Stimulated activated CD4-positive, alpha-beta T cell treated with anti-CD3 and anti-CD28 coated beads, Interleukin-4, amount 100 ng/mL, for 48 hours (primary cell): ENCODE measurements at regions not wholly inside any gene's neighbourhood (a gene's known extent, or its start where the extent isn't known, plus 50 kb on each side); places are given as distances from the start of the nearest gene placed in this dataset.
"Not testable (repeated sequence)": the region's sequence is repeated elsewhere in the genome, so short reads cannot be mapped to it uniquely, and the experiment has no call there.

Source experiments
- DNase-seq, 2 donors: peaks; one replicate each; pipeline ENCODE4 v3.0.0-alpha.2; 2020; ENCODE audit warnings: low read depth in 2 of 2

DNA sequence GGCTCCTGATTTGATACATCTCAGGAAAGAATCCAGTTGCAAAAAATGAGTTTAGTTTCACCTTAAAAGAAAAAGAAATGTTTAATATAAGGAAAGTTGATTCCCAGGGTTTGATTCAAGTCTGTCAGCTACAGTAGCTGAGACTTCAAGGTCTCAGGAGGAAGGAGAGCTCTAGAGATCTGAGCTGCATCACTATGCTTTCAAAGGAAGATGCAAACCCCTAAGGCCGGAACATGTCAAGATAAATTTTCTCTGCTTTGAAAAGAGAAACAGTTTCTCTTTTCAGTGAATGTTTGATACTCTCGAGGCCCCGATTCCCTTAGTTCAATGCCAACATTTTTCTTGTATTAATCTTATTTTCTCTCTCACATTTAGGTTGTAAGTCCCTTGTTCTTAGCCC is 128.6 kb downstream of the RGPD3 start:
- DNase-seq: no peak

DNA sequence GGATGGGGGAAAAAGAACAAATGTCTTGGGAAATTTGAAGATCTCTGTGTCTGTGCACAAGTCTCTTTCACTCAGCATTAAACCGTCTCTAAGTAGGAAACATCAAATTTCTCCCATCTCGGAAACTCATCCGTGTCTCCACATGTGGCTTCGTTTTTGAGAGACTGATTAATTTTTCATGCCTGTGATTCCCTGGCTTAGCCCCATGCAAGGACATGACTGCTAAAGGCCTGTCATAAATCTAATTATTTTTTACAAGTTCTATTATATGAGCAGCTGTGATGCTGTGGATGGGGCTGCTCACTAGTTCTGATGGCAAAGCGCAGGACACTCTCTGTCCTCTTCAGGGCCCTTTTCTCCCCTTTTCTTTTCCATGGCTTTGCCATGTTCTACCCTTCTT is 129.1 kb downstream of the RGPD3 start:
- no peak for DNase-seq

DNA sequence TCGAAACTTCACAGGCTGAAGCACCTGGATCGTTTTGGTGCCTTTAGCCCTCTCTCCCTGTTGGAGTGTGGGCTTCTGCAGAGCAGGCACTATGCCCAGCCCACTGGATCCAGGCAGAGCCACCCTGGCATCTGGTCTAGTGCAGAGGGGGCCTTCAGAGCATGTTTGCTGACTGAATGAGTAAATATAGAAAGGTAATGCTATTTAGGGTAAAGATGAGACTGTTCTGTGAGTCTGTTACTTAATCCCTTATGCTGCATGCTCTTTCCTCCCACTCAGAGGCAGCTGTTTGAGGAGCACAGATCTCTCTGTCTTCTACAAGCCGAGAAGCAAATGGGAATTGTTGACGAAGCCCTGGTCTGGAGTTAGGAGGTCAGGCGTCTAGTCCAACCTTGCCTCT is 130.2 kb downstream of the RGPD3 start:
- DNase-seq: no peak

DNA sequence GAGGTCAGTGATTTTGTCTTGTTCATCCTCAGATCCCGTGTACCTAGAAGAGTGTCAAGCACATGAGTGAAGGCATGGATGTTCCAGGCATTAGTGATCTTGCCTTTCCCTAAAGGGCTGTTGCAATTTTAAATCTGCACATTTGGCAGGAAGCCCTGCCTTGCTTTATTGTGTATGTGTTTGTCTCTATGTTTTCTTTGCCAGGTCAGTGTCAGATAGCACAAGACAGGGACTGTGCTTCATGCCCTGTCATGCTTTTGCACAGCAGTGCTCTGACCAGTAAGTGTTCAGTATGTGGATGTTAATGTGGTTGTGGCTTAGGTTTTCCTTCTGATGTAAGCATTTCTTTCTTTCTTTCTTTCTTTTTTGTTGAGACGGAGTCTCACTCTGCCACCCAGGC is 131.5 kb downstream of the RGPD3 start:
- DNase-seq: no peak

DNA sequence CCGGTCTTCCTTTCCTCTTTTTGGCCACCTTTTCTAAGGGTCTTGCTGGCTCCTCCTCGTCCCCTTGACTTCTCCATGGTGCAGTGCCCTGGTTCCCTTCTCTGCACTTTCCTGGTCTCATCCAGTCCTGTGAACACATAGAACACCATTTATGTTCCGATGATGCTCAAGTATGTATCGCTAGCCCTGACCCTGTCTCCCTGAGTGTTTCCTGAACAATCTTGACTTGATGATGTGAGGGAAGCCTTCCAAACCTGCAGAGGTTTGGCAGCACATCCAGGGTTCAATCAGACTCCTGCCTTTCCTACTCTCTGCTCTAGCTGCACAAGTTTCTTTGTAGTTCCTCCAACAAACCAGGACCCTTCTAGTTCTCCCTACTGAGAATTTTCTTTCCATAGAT is 132.1 kb downstream of the RGPD3 start:
- no peak for DNase-seq

DNA sequence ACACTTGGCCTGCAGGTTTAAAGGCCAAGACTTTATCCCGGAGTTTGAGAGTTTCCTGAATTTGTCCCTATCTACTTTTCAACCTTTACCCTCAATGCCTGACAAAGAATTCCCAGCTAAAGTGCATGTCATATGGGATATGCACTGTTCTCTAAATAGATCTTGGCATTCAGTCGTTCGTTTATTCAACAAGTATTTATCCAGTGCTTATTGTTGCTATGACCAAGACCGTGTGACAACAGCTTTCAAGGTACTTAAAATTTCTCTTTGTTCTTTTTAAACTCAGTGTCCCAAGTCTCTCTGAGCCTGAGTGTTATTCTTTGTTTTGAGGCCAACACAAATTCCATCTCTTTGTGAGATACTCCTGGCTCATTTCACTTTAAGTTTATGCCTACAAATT is 133.4 kb downstream of the RGPD3 start:
- DNase-seq: no peak

DNA sequence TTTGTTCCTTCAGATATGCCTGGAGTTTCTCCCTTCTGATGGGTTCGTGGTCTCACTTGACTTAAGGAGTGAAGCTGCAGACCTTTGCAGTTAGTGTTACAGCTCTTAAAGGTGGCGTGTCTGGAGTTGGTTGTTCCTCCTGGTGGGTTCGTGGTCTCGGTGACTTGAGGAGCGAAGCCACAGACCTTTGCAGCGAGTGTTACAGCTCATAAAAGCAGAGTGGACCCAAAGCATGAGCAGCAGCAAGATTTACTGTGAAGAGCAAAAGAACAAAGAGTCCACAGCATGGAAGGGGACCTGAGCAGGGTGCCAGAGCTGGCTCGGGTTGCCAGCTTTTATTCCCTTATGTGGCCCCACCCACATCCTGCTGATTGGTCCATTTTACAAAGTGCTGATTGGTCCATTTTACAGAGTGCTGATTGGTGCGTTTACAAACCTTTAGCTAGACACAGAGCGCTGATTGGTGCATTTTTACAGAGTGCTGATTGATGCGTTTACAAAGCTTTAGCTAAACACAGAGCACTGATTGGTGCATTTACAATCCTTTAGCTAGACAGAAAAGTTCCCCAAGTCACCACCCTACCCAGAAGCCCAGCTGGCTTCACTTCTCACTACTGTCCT is 134.8 kb downstream of the RGPD3 start:
- DNase-seq: not testable (repeated sequence)

DNA sequence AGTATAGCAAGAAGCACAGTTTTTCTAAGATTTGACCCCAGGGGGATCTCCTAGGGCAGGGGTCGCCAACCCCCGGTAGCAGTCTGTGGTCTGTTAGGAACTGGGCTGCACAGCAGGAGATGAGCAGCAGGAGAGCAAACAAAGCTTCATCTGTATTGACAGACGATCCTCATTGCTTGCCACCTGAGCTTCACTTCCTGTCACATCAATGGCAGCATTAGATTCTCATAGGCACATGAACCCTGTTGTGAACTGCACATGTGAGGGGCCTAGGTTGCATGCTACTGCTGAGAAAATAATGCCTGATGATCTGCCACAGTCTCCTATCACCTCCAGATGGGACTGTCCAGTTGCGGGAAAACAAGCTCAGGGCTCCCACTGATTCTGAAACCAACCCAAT is 136.2 kb downstream of the RGPD3 start:
- DNase-seq: no peak

DNA sequence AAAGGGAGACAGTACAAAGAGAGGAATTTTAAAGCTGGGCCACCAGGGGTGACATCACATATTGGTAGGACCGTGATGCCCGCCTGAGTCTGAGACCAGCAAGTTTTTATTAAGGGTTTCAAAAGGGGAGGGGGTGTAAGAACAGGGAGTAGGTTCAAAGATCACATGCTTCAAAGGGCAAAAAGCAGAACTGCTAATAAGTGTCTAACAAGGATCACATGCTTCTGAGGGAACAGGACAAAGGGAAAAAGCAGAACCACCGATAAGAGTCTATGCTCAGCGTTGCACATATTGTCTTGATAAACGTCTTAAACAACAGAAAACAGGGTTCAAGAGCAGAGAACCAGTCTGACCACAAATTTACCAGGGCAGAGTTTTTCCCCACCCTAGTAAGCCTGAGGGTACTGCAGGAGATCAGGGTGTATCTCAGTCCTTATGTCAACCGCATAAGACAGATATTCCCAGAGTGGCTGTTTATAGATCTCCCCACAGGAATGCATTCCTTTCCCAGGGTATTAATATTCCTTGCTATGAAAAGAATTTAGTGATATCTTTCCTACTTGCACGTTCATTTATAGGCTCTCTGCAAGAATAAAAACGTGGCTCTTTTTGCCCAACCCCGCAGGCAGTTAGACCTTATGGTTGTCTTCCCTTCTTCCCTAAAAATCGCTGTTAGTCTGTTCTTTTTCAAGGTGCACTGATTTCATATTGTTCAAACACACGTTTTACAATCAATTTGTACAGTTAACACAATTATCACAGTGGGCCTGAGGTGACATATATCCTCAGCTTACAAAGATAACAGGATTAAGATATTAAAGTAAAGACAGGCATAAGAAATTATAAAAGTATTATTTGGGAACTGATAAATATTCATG is 136.5 kb upstream of the UXS1 start:
- DNase-seq: not testable (repeated sequence)

DNA sequence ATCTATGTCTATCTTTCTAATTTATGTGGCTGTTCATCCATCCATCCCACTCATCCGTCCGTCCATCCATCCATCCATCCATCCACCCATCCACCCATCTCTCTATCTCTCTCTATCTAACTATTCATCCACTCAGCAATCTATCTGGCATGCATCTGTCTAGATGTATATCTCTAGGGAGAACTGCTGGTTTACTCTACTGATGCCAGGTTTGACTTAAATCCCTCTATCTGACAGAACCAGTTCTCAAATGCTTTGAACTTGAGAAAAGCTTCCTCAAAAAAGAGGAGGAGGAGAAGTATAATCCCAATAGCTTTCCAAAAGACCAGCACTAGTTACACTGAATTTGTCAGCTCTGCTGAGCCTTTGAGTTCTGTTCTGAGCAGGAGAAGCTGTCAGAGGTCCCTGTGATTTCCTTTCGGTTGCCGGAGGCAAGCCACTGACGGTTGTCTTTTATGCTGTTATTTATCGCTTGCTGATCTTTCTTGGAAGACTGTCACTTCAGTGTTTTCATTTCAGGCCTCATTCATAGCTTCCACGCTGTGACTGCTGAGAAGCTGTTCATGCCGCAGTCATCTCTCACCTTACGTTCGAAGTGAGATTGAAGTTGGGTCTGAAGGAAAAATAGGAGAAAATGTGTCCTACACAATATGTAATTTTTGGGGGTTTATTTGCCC is 129.4 kb upstream of the UXS1 start:
- DNase-seq: no peak

DNA sequence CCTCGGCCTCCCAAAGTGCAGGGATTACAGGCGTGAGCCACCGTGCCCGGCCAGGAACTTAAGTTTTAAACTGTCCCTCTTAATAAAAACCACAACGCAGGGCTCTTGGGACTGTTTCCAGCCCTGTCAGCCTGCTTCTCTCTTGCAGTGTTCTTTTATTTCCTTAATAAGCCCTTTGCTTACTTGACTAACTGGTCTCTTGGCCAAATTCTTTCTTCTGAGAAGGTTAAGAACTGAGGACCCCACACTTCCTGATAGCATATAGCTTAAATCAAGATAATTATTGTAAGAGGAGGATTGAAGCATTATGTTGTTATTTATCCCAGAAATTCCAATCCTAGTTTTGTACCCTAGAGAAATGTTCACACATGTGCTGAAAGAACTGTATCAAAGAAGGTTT is 128.2 kb upstream of the UXS1 start:
- no peak for DNase-seq

DNA sequence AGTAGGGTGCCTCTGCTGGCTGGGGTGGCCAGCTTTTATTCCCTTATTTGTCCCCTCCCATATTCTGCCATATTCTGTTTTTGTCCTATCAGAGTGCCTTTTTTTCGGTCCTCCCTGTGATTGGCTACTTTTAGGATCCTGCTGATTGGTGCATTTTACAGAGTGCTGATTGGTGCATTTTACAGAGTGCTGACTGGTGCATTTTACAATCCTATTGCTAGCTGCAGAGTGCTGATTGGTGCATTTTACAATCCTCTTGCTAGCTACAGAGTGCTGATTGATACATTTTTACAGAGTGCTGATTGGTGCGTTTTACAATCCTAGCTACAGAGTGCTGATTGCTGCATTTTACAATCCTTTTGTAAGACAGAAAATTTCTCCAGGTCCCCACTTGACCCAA is 126.3 kb upstream of the UXS1 start:
- DNase-seq: not testable (repeated sequence)

DNA sequence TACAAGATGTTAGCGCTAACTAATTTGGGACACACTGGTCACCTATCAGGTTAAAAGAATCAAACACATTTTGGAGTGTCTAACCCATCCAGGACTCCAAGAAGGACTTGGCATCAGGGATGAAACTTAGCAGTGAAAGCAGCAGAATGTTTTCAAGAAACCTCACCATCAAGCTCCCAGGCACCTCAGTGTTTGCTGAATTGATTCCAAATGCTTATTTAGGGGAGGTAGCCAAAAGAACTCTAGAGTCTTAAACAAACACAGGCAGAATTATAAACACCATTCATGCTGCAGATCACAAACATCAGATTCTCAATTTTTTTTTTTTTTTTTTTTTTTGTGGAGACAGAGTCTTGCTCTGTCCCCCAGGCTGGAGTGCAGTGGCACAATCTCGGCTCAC is 122.8 kb upstream of the UXS1 start:
- no peak for DNase-seq

DNA sequence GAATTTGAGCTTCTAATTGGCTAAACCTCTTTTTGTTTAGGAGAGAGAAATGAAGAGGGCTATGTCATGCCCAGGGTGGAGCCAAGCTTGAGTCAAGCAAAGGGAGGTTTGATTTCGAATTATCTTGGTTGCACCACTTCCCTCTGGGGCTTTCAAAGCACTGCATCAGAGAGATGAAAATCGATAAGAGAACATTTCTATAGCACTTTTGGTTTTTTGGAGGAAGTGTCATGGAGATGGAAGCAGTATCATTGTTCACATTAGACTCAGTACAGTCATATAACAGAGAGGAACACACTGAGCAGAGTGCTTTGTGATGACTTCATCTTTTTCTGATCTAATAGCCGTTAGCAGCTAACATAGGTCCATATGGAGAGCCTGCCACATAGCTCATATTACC is 120.3 kb upstream of the UXS1 start:
- DNase-seq: no peak

DNA sequence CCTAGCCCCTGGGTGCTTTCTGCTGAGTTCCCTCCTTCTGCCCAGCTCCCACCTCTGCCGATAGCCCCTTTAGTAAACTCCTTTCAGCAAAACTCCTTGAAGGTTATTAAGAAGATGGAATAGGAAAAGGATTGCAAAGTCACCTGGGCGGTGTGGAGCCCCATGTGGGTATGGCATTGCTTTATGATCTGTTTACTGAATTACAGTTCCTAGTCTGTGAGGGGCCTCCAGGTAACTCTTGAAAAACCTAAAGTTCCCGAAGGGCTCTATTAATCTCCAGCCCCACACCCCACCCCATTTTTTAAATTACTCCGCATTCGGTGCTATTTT is 116.9 kb upstream of the UXS1 start:
- no peak for DNase-seq

DNA sequence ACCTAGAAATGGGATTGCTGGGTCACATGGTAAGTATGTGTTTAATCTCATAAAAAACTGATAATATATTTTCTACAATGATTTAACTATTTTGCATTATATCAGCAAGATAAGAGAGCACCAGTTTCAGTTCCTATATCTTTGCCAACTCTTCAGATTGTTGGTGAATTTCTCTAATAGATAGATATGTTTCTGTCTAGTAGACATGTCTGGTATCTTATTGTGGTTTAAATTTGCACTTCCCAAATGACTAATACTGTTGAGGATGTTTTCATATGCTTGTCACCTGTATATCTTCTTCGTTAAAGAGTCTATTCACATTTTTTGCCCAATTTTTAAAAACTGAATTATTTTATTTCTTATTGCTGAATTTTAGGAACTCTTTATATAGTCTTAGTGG is 113.8 kb upstream of the UXS1 start:
- DNase-seq: no peak

DNA sequence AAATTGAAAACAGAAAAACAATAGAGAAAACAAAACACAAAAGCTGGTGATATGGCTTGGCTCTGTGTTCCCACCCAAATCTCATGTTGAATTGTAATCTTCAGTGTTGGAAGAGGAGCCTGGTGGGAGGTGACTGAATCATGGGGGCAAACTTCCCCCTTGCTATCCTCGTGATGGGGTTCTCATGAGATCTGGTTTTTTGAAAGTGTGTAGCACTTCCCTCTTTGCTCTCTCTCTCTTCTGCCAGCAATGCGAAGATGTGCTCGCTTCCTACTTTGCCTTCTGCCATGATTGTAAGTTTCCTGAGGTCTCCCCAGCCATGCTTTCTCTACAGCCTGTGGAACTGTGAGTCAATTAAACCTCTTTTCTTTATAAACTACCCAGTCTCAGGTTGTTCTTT is 112.3 kb upstream of the UXS1 start:
- DNase-seq: no peak

DNA sequence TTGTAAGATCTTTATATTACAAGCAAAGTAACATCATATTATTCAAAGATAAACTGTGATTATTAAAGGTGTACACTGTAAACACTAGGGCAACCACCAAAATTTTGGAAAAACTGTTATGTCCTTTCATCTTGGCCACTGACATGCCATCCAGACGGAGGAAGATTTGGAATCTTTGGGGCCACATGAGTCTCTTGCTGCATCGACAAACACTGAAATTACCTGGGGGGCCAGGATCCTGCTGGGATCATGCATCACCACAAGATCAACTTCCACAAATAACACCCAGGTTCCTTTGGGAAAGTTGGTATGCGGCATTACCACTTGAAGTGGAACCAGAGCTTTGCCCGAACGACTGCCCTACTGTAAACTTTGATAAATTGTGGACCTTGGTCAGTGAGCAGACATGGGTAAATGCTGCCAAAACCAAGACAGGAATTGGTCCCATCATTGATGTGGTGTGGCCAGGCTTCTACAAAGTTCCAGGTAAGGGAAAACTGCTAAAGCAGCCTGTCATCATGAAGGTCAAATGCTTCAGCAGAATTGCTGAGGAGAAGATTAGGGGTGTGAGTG is 110.6 kb upstream of the UXS1 start:
- no peak for DNase-seq

DNA sequence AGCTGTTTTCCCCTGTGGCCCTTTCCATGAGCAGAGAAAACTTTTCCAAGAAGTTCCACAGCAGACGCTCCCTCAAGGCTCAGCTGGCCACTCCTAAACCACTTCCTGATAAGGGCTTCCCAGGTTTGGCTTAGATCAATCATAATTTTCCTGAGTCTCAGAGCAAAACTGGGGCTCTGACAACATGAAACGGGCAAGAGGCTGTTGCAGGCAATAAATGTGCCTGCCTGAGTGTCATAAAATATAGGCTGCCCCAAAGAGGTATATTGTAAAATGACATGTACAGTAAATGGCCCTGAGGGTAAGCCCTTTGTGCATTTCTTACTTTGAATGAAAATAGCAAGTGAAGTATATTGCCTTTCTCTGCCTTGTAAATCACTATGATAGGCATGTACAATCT is 105.6 kb upstream of the UXS1 start:
- no peak for DNase-seq

DNA sequence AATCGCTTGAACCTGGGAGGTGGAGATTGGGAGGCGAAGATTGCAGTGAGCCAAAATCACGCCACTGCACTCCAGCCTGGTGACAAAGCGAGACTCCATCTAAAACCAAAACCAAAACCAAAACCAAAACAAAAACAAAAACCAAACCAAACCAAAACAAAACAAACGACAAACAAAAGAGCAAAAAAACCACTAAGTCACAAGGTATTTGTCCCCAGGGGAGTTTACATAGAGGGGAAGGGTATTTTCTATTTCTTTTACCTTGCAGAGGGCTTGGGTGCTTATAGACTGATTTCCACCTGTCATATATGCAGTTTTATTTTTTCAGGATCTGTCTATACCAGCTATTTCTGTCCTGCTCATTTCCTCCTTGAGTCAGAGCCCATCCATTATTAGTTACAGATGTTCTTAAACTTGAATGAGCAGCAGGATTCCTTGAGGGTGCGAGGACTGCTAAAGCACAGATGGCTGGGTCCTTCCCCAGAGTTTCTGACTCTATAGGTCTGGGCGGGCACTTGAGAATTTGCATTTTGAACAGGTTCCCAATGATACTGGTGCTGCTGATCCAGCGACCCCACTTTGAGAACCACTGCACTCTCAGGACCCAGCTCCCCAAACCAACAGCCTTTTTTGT is 102.2 kb upstream of the UXS1 start:
- DNase-seq: no peak

DNA sequence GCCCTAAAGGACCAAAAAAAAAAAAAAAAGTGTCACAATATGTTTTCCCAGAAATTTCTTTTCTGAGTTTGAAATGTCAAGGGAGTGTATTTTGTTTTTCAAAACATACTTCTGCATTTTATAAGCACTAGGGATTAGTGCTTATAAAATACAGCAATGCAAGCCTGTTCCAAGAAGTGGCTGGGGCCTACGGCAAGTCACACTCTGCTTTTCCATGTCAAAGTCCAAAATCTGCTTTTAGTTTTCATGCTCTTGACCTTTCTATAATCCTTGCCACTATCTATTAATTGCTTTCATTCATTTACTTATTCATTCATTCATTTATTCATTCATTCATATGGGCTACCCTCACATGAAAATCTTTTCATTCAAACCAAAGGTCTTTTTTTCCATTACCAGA is 100.1 kb upstream of the UXS1 start:
- DNase-seq: no peak

DNA sequence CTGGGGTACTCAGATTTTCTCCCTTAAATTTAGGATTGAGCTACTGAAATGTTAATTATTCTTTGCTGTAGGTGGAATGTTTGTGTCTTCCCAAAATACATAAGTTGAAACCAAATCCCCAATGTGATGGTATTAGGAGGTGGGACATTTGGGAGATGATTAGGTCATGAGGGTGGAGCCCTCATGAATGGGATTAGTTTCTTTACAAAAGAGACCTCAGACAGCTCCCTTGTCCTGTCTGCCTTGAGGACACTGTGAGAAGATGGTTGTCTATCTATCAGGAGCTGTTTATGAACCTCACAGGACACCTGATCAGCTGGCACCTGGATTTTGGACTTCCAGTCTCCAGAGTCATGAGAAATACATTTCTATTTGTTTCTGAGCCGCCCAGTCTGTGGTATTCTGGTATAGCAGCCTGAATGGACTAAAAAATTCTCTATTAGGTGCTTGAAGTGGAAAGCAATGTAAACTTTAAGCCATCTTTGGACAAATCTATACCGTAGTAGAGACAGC is 99.2 kb upstream of the UXS1 start:
- no peak for DNase-seq
